ENCODE measurements at regions not wholly inside any gene's neighbourhood (a gene's known extent, or its start where the extent isn't known, plus 50 kb on each side); places are given as distances from the start of the nearest gene placed in this dataset.

- Histone ChIP-seq H3K4me2 (replicated peaks; ENCODE audit: extremely low read depth, low read length, poor library complexity, severe bottlenecking) (no peak overlapping the region), H3K27ac (ENCODE audit: low read depth in 1 of 2, low read length in 2 of 2) (no peak overlapping the region), H3K4me1 (ENCODE audit: control insufficient read depth in 1 of 2, insufficient read depth in 2 of 2, low read length in 2 of 2) (no peaks in the 10 kb centered on the region), H3K79me2 (ENCODE audit: insufficient read depth, low read length) (no peaks in the 10 kb centered on the region), H3K4me3 (replicated peaks in 1 of 3; ENCODE audit: low read depth in 2 of 3, low read length in 3 of 3) (no peak overlapping the region), H3K9me3 (replicated peaks in 1 of 2; ENCODE audit: control insufficient read depth in 1 of 2, insufficient read depth in 1 of 2, low read length in 2 of 2) (no peaks in the 10 kb centered on the region), H4K20me1 (ENCODE audit: insufficient read depth, low read length) (no peaks in the 10 kb centered on the region), H3K9ac (ENCODE audit: insufficient read depth, low read length, poor library complexity, severe bottlenecking) (no peak overlapping the region), H3K36me3 (replicated peaks in 1 of 2; ENCODE audit: control insufficient read depth in 1 of 2, insufficient read depth in 2 of 2, low read length in 2 of 2) (no peaks in the 10 kb centered on the region), H2AFZ (ENCODE audit: insufficient read depth, low read depth, low read length, poor library complexity, severe bottlenecking) (no peak overlapping the region), H3K27me3 (ENCODE audit: control insufficient read depth in 2 of 2, insufficient read depth in 2 of 2, low read length in 2 of 2) (no peaks in the 10 kb centered on the region)
- Mint-ChIP-seq H3K27ac (no peak overlapping the region), H3K4me3 (no peak overlapping the region), H3K9me3 (peaks cover 0 to 2% (median under 1%) of the 10 kb centered on the region in 7 donors), H3K36me3 (no peaks in the 10 kb centered on the region), H3K27me3 (ENCODE audit: low read depth in 3 of 3) (peaks cover 0 to 1% (median 0%) of the 10 kb centered on the region in 3 donors), H3K4me1 (no peaks in the 10 kb centered on the region)
- intact Hi-C loops (cut with micrococcal nuclease) = no loop called here
- DNase-seq = no peak
- no peak for TF ChIP-seq CTCF (IDR thresholded peaks at IDR 0.05)
- 94% methylated on average over 7 of the region's 12 CpGs for WGBS (ENCODE audit: insufficient coverage)
Observed at GRCh38 chr3:28844298-28845005, 436.4 kb upstream of the RBMS3 start.

- no peak overlapping the region for H3K4me3 Mint-ChIP-seq
- peaks cover 0 to 1% (median 0%) of the 10 kb centered on the region in 3 donors for H3K27me3 Mint-ChIP-seq (ENCODE audit: low read depth in 3 of 3)
- WGBS (ENCODE audit: insufficient coverage) = 94% methylated on average over 4 of the region's 4 CpGs
- no peaks in the 10 kb centered on the region for H3K36me3 ChIP-seq (replicated peaks in 1 of 2; ENCODE audit: control insufficient read depth in 1 of 2, insufficient read depth in 2 of 2, low read length in 2 of 2)
- no peaks in the 10 kb centered on the region for H3K9me3 ChIP-seq (replicated peaks in 1 of 2; ENCODE audit: control insufficient read depth in 1 of 2, insufficient read depth in 1 of 2, low read length in 2 of 2)
- peaks cover 0 to 2% (median 0%) of the 10 kb centered on the region in 7 donors for H3K9me3 Mint-ChIP-seq
- no peaks in the 10 kb centered on the region for H4K20me1 ChIP-seq (ENCODE audit: insufficient read depth, low read length)
- H3K4me2 ChIP-seq (replicated peaks; ENCODE audit: extremely low read depth, low read length, poor library complexity, severe bottlenecking) = no peak overlapping the region
- no peak for TF ChIP-seq CTCF (IDR thresholded peaks at IDR 0.05)
- no peak overlapping the region for H3K27ac Mint-ChIP-seq
- no peaks in the 10 kb centered on the region for H3K79me2 ChIP-seq (ENCODE audit: insufficient read depth, low read length)
- no peak overlapping the region for H2AFZ ChIP-seq (ENCODE audit: insufficient read depth, low read depth, low read length, poor library complexity, severe bottlenecking)
- H3K36me3 Mint-ChIP-seq = no peaks in the 10 kb centered on the region
- no peak overlapping the region for H3K4me3 ChIP-seq (replicated peaks in 1 of 3; ENCODE audit: low read depth in 2 of 3, low read length in 3 of 3)
- no peaks in the 10 kb centered on the region for H3K27me3 ChIP-seq (ENCODE audit: control insufficient read depth in 2 of 2, insufficient read depth in 2 of 2, low read length in 2 of 2)
- no peak for DNase-seq
- intact Hi-C loops (cut with micrococcal nuclease) = no loop called here
- H3K4me1 ChIP-seq (ENCODE audit: control insufficient read depth in 1 of 2, insufficient read depth in 2 of 2, low read length in 2 of 2) = no peaks in the 10 kb centered on the region
- H3K27ac ChIP-seq (ENCODE audit: low read depth in 1 of 2, low read length in 2 of 2) = no peak overlapping the region
- no peak overlapping the region for H3K9ac ChIP-seq (ENCODE audit: insufficient read depth, low read length, poor library complexity, severe bottlenecking)
- H3K4me1 Mint-ChIP-seq = no peaks in the 10 kb centered on the region
Observed at GRCh38 chr3:28845006-28845324, 435.9 kb upstream of the RBMS3 start.

All from CD14-positive monocyte (primary cell).